GM12801 (cell line): ENCODE measurements at regions not wholly inside any gene's neighbourhood (a gene's known extent, or its start where the extent isn't known, plus 50 kb on each side); places are given as distances from the start of the nearest gene placed in this dataset.

Experiments used
- TF ChIP-seq, protein P1 (sequence below): IDR thresholded peaks from one replicate; pipeline ENCODE4 v1.5.1; 2011; ENCODE audit warnings: control low read depth; ENCODE audit not compliant: insufficient read length; ENCODE audit errors: extremely low read depth

DNA sequence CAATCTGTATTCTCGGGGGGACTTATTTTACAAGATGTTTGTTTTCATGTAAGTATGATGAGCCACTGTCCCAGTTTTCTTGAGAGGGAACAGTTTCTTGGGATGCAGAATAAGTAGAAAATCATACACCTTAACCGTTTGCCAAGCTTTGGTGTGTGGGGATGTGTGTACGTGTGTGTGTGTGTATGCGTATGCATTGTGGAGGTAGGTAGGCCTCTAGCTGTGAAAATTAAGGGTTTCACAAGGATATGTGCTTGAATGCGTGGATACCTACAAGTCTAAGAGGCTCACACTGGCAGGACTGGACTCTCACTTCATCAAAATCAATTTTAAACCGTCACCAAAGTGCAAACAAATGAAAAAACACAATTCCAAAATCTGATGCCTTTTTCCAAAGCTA is 204.2 kb upstream of the RBMS1 start:
- TF ChIP-seq, protein P1, sequence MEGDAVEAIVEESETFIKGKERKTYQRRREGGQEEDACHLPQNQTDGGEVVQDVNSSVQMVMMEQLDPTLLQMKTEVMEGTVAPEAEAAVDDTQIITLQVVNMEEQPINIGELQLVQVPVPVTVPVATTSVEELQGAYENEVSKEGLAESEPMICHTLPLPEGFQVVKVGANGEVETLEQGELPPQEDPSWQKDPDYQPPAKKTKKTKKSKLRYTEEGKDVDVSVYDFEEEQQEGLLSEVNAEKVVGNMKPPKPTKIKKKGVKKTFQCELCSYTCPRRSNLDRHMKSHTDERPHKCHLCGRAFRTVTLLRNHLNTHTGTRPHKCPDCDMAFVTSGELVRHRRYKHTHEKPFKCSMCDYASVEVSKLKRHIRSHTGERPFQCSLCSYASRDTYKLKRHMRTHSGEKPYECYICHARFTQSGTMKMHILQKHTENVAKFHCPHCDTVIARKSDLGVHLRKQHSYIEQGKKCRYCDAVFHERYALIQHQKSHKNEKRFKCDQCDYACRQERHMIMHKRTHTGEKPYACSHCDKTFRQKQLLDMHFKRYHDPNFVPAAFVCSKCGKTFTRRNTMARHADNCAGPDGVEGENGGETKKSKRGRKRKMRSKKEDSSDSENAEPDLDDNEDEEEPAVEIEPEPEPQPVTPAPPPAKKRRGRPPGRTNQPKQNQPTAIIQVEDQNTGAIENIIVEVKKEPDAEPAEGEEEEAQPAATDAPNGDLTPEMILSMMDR, result no peak

DNA sequence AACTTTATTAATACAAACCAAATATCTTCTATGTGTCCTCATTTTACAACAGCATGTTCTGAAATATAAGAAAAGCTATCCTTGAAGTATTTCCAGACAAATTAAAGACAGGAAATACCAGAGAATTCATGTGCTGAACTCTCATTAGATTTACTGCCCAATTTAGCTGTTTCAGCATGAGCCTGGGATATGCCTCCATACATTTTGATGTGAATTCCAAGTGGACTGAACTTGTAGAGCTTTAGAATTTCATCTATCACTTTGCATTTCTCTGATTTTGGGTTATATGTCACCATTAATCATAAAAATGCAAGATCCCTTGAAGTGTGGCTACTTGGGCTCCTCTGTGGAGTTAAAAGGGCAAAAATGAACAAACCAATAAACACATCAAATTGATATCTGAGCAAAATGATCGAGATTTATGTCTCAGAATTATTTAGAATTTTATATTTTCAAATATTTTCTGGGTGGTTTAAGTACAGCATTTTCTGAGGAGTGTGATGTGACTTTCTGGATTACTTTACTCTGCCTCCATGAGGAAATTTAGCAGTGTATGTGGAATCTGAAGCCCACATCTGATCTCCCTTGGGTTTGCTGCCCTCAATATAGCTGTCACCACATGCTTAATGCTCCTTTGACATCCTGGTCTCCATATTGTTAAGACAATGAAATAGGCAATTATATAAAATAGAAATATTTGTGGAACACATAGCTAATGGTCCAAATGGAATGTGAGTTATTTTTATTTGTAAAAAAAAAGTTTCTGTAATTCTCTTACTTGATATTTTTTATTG is 206.6 kb upstream of the RBMS1 start:
- TF ChIP-seq, protein P1, result no peak

DNA sequence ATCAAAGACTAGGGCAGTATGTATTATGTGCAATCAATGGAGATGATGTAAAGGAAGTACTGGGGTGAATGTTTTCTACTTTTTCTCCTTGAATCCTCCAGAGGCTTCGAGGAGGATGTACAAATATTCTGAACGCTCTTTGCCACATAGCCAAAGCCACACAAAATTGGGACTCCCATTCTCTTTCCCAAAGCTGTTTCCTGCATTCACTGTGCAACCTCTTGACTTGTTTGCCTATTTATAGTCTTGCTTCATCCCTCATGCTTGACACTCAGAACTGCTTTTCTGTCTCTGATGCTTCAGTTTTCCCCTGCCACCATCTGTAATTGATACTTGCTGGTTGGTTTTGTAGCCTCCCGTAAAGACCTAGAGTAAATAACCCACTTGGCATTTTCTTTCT is 208.2 kb upstream of the RBMS1 start:
- TF ChIP-seq, protein P1, result no peak

DNA sequence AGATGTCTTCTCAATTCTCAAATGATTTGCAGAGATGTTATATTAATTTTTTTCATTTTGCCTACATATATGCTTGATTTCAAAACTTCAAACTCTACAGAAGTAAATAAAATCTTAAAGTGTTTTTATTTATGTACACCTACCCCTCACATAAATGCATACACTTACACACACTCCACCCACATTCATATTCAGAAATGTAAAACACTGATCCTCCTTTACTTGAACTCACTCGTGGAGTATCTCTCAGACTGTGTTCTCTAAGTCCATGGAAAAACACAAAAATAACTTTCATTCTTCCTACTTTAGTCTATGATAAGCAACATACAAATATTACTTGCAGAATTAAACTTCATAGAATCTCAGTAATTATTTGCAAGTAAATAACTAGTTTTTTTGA is 209.1 kb upstream of the RBMS1 start:
- TF ChIP-seq, protein P1, result no peak

DNA sequence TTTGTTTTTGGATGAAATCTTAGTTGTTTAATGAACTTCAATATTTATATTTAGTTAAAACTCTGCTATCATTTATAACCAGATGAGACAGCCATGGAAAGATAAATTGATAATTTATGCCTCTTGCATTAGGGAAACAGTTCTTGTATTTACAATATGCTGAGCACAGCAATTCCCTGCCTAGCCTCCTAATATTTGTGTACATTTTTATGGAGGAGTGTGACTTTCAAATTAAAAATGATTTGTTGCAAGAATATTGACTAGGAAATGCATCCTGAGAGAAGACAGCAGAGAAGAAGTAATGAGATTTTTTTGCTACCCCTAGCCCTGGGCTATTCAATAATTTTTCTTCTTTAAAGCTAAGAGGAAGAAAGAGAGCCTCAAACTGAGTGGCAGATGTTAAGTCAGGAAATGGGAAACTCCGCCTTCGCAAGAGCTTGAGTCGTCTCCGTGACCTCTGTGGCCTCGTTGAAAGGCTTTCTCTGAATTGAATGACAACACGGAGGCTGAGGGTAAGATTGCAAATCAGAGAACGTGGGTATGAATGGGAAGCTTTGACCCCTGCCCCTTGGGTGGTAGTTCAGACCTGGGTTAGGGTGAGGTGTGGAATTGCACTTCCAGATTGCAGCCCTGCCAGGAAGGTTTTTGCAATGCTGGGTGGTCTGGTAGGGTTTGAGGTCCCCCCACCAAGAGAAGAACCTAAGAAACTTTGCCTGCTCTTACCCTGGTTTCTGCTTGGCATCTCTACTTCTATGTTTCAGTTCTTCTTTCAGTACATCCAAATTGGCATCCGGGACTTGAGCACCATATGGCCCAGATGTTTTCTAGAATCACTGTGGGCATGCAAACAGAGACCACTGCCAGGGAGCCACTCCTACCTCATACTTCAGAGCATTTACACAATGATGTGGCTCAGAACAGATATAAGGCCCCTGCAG is 210.3 kb upstream of the RBMS1 start:
- TF ChIP-seq, protein P1, result no peak

DNA sequence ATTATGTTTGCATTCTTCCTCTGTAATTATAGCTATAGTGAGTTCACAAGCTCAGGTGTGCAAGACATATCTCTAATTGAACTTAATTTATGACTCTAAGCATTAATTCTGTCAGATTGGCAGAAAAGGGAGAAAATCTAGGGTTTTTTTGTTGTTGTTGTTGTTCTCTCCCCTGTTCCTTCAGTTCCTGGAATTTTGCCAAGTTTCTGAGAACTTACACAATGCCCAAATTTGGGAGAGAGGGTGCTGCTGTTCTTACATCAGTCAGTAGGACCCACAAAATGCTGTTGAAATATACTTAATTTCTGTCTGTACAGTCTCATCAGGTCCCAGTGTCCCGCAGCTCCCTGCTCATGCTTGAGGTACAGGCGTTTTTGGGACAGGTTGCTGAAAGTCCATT is 221.8 kb upstream of the RBMS1 start:
- TF ChIP-seq, protein P1, result no peak

DNA sequence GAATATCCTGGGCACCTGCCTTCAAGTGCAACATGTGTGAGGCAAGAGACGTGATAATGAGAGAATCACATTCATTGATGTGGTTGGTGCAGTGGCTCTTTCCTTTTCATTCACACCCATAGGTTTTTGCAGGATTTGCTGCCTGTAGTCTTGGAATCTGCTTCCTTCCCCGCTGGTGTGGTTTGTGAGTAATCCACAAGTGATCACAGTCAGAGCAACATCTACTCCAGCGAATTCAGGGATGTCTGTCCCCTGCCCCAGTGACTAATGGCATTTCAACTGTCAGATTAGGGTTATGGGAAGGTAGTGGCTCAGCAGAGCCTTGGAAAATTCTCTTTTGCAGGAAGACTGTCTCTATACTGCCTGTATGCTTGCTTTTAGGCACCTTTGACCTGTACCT is 225.5 kb upstream of the RBMS1 start:
- TF ChIP-seq, protein P1, result no peak
